B cell (primary cell): ENCODE measurements at regions not wholly inside any gene's neighbourhood (a gene's known extent, or its start where the extent isn't known, plus 50 kb on each side); places are given as distances from the start of the nearest gene placed in this dataset.

Experiments
- CTCF ChIP-seq: fragments of 200-600 bp; IDR thresholded peaks from one replicate; pipeline ENCODE4 v1.8.0; 2022; ENCODE audit warnings: antibody characterized with exemption, mild to moderate bottlenecking
- EZH2 ChIP-seq: IDR thresholded peaks from 2 replicates; pipeline ENCODE4 v1.6.1; 2012; ENCODE audit warnings: borderline replicate concordance, low read depth, mild to moderate bottlenecking, moderate library complexity, low read length; ENCODE audit not compliant: insufficient read depth, poor library complexity, severe bottlenecking

- TF ChIP-seq CTCF (no peak), EZH2 (no peak)
Observed at GRCh38 chr3:27554706-27555105, 70.5 kb upstream of the SLC4A7 start.
